NCI-H1092 treated with DMSO at 0.1 percent for 48 hours (cell line): ENCODE measurements at regions not wholly inside any gene's neighbourhood (a gene's known extent, or its start where the extent isn't known, plus 50 kb on each side); places are given as distances from the start of the nearest gene placed in this dataset.

Source experiments
- DNase-seq: peaks from one replicate; lab custom pipeline; 2025; lab: John Stamatoyannopoulos, UW

DNA sequence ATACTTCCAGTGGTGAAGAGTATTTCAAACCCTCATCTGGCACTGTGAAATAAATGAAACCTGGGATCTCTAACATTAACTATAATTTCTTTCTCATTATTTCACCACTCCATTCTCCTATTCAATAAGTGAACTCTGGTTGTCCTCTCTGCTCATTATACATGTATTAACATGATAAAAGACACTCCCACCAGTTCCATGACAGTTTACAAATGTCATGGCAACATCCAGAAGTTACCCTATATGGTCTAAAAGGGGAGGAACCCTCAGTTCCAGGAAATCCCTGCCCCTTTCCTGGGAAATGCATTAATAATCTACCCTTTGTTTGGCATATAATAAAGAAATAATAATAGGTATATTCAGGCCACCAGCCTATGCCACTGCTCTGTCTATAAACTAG is 62.7 kb upstream of the BRINP3 start:
- no peak for DNase-seq

DNA sequence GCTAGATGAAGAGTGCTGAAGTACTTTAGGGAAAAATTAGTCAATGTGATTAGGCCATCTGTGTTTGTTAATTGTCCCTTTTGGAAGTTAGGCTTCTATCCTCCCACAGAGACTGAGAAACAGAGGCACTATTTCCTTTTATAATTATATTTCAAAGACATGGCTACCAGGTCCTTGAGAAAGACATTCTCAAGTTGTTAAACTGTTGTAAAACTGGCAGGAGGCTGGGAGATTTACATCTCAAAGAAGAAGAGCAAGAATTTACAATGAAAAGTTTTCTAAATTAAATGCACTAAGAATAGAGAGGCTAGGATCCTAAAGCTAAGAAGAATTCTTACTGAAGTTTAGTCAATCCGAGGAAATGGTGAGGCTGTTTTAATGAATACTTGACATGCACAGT is 74.0 kb upstream of the BRINP3 start:
- no peak for DNase-seq

DNA sequence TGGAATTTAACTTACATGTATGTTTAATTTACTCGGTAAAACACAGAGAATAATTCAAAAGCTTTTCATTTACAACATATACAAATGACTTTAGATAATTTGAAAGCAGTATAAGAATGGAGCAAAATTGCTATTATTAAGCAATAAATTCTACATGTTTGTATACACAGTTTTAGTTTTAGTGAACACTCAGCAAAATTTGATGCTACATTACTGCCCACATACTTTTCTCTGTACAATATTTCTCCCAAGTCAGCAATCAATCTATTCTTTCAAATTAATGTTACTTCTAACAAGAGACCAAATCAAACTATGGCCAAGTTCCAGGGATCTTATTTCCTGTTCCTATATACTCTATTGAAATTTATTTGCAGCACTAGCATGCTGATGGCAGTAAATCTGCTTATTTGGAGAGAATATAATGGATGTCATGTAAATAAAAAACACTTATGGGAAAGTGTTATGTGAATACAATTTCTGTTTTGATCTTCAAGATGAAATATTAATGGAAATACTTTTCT is 82.6 kb upstream of the BRINP3 start:
- DNase-seq, result no peak

DNA sequence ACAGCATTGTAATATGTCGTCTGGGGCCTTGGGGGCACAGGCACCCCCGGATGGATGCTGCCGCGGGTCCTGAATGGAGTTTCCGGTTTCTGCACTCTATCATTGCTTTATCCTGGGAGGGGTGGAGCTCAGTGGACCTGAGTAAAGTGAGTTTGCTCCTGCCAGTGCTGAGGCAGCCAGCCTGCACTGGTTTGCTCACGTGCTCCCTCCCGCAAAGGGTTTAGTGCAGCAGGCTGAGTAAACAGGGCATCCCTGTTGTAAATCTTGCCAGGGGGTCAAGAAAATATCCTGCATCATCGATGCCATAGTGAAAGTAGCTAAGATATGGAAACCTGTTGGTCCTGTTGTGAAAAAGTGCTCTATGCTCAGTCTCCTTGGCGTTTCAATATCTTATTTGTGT is 85.6 kb upstream of the BRINP3 start:
- no peak for DNase-seq

DNA sequence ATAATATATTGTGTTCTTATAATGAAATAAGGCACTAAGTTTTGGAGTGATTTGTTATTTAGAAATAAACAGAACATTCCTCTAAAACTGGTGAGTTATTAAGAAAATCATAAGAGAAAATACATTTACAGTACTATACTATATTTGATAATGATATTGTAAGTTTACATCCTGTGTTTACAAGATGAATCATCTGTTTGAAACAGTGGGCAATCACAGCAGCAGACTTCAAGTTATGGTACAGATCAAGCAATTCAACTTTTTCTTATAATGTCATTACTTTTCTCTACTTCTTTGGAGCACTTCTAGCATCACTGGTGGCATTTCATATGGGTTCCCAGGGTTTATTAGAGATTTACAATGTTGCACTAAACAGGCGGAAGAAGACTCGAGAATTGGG is 86.5 kb upstream of the BRINP3 start:
- no peak for DNase-seq

DNA sequence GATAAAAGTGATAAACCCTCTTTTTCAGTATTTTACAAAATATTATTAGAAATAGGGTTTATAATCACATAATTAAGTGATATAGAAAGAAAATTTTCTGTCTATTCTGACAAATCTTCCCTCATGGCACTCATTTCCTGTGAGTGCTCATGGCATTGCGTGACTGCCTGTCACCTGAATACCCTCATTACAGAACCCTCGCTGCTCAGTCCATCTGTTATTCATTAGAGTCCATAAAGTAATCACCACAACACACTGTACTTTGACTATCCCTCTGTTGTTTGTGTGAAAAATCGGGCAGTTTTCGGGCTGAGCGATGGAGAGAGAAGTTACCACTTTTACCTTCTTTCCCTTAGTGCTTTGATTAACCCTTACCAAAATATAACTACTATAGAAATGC is 100.4 kb upstream of the BRINP3 start:
- no peak for DNase-seq

DNA sequence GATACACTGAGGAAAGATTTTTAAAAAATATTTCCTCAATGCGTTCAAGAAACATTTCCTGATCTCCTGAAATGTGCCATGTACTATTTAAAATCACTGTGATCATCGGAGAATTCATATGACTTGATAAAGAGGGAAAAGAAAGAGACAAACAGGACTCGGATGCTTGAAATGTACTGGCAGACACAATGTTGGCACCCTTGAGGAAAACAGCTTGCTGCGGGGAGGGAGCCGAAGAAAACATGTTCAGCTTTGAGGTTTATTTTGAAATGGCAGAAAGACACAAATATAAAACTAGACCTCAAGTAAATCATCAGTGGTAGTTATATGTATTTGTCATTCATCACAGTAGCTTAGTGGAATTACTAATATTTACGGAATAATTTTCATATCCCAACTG is 100.9 kb upstream of the BRINP3 start:
- no peak for DNase-seq

DNA sequence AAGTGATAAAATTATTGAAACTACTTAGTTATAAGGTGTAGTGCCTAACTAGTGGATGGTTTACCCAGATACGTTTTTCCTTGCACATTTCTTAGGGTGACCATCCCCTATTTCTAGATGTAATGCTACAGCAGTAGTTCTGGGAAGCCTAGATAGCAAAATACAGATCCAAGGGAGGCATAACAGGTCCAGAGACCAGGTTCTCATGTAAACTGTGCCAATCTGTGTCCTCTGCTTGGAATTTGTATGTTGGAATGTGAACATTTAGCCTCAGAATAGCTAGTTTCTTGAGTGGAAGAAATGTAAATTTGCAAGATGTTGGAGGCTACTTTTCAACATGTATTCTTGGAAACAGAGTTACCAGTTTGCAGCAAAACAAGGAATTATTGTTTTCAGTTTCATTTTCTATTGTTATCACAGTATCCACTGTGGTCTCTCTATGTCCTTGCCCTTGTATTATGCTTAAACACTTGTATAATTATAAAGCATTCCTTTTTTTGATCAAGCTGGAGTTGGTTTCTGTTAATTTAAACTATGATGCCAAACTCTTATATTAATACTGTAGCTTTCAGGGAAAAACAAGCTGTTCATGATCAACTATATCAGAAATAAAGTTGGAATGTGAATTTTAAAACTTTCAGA is 102.0 kb upstream of the BRINP3 start:
- no peak for DNase-seq

DNA sequence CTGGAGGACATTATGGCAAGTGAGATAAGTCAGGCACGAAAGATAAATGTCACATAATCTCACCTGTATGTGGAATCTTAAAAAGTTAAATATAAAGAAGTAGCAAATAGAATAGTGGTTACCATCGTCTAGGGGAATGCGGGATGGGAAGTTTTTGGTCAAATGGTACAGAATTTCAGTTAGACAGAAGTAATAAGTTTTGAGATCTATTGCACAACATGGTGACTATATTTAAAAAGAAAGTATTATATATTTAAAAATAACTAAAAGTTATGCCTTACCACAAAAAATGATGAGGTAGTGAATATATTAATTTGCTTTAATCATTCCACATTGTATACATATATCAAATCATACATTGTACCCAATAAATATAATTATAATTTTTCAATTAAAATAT is 106.2 kb upstream of the BRINP3 start:
- no peak for DNase-seq

DNA sequence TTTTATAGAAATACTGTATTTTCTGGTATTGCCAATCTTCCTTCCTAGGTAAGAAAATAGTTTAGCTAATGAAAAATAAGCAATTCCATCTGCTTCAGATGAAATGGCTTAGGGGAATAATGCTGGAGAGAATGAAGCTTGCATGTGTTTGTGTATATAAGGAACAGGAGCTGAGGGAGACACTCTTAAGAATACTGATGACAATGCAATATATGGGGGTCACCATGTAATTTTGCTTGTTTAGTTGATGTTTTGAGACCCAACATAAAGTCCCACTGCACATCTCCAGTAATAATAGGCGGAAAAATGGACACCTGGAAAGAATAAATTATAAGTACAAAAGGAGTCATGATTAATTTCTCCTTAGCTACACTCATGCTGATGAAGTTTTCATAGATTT is 110.8 kb upstream of the BRINP3 start:
- no peak for DNase-seq

DNA sequence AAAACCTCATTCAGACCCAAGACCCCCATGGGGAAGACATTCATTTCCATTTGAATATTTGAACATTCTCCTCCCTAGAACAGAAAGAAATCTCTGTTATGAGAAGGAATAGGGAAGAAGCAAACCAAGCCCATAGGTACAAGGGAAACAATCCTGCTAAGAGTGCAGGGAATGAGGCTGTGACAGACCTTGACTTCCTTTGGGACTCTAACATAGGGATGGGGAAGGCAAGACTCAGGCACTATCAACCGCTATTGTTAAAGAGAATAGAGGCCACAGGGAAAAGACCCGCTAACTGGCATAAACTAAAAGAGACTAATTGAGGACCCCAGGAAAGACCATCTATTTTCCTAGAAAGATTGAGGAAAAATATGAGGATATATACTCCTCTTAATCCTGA is 117.8 kb upstream of the BRINP3 start:
- DNase-seq, result no peak

DNA sequence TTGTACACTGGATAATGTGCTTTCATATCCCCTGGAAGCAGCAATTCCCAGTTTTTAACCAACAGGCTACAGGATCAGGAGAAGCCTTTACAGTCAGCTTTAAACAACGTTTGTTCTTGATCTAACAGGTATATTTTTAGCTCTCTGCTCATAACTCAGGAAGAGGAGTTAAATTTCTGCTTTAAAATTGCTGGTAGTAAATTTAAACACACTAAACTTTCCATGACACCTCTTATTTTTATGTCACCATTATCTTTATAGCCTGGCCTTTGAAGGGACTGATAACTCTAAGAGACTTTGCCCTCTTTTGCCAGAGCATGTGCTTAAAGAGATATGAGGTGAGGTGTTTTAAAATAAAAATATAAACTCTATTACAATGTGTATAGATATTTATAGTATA is 119.6 kb upstream of the BRINP3 start:
- no peak for DNase-seq

DNA sequence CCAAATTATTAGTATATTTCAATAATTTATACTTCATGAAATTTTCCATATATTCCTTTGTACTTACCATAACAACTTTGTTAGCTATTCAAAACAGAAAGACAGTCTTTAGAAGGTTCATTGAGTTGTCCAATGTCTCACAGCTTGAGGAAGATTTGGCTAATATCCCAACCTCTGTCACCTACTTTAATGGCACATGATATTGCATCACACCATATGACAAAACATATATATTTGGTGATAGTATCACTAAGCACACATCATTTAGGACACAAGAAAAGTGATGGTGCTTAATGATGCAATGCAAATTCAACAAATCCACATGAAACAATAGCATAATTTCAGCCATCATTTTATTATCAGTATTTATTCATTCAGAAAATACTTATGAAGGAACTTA is 122.0 kb upstream of the BRINP3 start:
- DNase-seq, result no peak

DNA sequence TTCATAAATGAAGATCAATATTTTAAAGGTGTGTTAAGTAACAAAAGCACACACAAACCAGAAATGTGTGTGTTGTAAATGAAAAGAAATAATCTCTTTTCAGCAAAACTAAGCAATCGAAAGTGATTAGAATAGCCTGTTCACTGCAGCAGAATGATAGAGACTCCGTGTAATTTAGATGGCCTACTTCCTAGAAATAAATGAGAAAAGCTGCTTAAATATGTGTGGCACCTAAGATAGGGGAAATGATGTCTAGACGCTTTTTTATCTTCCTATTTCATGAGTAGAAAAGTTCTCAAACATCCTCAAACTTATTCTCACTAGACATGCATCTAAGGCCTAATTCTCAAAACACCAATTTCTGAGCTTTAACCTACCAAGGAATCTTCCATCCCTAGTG is 124.7 kb upstream of the BRINP3 start:
- no peak for DNase-seq

DNA sequence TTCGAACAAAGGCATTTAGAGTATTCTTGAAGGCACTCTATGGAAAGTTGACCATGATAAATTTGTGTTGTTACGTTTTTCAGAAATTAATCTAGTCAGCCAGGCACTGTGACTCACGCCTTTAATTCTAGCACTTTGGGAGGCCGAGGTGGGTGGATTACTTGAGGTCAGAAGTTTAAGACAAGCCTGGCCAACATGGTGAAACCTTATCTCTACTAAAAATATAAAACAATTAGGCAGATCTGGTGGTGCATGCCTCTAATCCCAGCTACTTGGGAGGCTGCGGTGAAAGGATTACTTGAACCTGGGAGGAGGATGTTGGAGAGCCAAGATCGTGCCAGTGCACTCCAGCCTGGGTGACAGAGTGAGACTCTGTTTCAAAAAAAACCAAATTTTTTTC is 130.6 kb upstream of the BRINP3 start:
- DNase-seq, result no peak

DNA sequence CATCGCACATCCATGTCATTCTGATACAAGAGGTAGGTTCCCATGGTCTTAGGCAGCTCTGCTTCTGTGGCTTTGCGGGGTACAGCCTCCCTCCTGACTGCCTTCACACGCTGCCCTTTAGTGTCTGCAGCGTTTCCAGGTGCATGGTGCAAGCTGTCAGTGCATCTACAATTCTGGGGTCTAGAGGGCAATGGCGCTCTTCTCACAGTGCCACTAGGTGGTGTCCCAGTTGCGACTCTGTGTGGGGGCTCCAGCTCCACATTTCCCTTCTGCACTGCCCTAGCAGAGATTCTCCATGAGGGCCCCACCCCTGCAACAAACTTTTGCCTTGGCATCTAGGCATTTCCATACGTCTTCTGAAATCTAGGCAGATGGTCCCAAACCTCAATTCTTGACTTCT is 138.2 kb upstream of the BRINP3 start:
- no peak for DNase-seq

DNA sequence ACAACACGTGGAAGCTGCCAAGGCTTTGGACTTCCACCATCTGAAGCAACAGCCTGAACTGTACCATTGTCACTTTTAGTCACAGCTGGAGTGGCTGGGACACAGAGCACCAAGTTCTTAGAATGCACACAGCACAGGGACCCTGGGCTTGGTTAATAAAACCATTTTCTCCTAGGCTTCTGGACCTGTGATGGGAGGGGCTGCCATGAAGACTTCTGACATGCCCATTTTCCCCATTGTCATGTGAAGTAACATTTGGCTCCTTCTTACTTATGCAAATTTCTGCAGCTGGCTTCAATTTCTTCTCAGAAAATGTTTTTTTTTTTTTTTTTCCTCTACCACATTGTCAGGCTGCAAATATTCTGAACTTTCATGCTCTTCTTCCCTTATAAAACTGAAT is 138.6 kb upstream of the BRINP3 start:
- DNase-seq, result no peak

DNA sequence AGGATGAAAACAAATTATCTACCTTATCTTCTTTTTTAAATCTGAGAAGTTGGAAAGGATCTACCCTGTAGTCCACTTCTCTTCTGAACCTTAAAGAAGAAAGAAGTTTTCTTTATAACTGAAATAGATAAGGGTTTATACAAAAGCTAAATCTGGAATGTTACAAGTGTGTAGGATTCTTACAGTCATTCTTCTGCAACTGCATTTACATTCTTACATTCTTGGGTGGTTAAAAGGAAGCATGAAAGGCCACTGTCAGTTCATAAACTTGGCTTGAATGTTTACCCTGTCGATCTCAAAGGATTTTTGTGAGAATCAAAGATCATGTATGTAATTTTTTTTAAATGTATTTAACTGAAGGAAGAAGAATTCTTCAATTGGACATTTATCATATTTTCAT is 142.1 kb upstream of the BRINP3 start:
- DNase-seq, result no peak

DNA sequence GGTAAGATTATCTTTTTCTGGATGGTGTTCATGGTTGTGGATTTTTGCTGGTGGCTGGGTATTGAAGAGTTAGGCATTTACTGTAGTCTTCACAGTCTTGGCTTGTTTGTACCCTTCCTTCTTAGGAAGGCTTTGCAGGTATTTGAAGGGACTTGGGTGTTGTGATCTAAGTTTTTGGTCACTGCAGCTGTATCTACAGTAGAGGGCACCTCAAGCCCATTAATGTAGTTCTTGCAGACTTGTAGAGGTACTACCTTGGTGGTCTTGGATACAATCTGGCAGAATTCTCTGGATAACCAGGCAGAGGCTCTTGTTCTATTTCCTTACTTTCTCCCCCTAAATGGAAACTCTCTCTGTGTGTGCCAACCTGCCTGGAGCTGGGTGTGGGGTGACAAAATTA is 155.8 kb upstream of the BRINP3 start:
- no peak for DNase-seq

DNA sequence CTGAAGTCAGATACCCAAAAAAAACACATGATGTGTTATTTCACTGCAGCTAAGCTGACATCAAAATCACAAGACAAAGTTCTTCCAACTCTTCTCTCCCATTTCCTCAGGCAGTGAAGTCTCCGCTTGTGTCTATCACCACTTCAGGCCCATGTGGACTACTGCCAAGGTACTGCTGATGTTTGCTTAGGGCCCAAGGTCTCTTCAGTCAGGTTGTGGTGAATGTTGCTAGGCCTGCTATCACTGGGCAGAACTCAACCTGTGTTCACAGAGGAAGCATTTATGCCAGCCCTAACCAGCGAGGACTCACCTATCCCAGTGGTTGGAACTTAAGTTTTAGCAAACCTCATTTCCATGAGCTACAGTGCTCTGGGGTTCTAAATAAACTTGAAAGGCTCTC is 156.5 kb upstream of the BRINP3 start:
- no peak for DNase-seq

DNA sequence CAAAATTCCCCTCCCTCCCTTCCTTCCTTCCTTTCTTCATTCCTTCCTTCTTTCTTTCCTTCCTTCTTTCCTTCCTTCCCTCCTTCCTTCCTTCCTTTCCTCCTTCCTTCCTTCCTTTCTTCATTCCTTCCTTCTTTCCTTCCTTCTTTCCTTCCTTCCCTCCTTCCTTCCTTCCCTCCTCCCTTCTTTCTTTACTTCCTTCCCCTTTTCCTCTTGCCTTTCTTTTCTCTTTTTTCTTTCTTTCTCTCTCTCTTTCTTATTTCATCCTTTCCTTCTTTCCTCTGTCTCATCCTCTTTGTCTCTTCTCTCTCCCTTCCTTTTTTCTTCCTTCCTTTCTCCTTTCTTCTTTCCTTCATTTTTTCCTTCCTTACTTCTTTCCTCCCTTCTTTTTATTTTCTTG is 171.9 kb upstream of the BRINP3 start:
- no peak for DNase-seq

DNA sequence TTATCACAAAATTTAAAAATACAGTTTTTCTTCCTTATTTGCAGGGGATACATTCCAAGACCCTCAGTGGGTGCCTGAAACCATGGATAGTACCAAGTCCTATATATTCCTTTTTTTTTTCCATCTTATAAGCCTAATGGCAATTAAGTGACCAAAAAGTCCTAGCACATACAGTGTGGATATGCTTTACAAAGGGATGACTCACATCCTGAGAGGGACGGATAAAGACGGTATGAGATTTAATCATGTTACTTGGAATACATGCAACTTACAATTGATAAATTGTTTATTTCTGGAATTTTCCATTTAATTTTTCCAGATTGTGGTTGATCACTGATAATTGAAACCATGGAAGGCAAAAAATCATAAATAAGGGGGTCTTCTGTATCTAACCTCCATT is 181.2 kb upstream of the BRINP3 start:
- no peak for DNase-seq

DNA sequence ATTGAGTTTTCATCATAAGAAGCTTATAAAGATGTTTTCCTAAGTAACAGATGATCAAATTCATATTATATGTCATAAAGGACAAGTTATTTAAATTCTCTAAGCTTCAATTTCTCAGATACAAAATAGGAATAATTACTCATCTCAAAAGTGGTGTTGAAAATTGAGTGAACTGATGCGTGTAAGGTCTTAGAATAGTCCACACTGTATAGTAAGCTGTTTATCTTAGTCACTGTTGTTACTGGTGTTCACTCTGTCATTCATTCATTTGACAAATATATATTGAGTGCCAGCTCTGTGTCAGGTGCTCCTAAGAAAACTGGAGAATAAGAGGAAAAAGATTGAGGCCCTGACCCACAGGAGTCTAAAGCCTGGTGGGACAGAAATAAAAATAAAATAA is 186.3 kb upstream of the BRINP3 start:
- no peak for DNase-seq

DNA sequence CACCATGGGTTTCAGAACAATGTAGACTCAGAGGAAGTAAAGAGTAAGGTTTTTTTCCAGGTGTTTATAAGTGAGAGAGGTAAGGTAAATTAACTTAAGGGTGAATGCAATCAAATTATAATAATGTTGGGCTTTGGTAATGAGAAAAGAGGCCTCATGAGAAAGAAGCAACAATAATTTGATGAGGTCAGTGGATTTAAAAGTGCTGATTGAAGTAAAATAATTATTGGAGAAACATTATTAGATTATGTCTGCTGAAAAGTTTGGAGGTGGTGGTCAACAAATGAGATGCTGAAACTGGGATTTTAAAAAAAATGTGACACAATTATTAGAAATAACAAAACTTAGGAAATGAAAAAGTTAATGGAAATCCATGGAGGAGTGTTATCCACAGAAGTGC is 187.4 kb upstream of the BRINP3 start:
- DNase-seq, result no peak

DNA sequence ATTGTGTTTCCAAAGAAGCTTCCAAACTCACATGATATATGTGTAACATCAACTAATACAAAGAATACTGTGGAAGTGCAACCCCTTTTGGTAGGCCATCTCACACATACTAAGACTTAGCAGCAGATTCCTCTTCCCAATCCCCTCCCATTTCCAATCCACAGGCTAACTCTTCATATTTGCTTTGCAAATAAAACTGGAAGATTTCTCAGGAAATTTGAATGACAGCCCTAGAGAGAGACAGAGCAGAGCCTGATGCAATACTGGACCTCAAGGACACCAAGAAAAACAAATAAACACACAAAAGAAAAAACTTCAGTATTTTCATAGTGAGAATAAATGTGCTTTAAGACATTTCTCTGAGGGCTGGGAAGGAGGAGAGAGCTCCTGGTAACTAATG is 190.2 kb upstream of the BRINP3 start:
- DNase-seq, result no peak
